GM23338 (cell line): ENCODE measurements at regions not wholly inside any gene's neighbourhood (a gene's known extent, or its start where the extent isn't known, plus 50 kb on each side); places are given as distances from the start of the nearest gene placed in this dataset.

Experiments used
- ATAC-seq: fragments of 200-7000 bp; cut with Tn5 transposase; 3 replicates; pipeline ENCODE4 v1.9.1; 2020
- DNase-seq: peaks from one replicate; pipeline ENCODE4 v3.0.0-alpha.2; 2015; ENCODE audit warnings: low spot score
- H2AFZ ChIP-seq: fragments of 200-600 bp; sonication (generic); 2 replicates; pipeline ENCODE4 v1.8.0; 2016; ENCODE audit warnings: antibody characterized with exemption, mild to moderate bottlenecking, moderate library complexity
- H3F3A ChIP-seq: fragments of 200-600 bp; sonication (generic); replicated peaks from 2 replicates; pipeline ENCODE4 v1.8.0; 2017; ENCODE audit warnings: antibody characterized with exemption, mixed run types, low read depth
- H3K27ac ChIP-seq: fragments of 200-600 bp; sonication (generic); 2 replicates; pipeline ENCODE4 v1.6.1; 2016; ENCODE audit warnings: low read depth
- H3K27me3 ChIP-seq: fragments of 200-600 bp; sonication (generic); 2 replicates; pipeline ENCODE4 v1.8.0; 2016; ENCODE audit warnings: mild to moderate bottlenecking, mixed run types, moderate library complexity; ENCODE audit not compliant: insufficient read depth
- H3K36me3 ChIP-seq: fragments of 200-600 bp; sonication (generic); 2 replicates; pipeline ENCODE4 v1.8.0; 2016; ENCODE audit warnings: mild to moderate bottlenecking; ENCODE audit not compliant: insufficient read depth
- H3K4me1 ChIP-seq: fragments of 200-600 bp; sonication (generic); 2 replicates; pipeline ENCODE4 v1.8.0; 2016; ENCODE audit warnings: mild to moderate bottlenecking, moderate library complexity; ENCODE audit not compliant: insufficient read depth
- H3K4me2 ChIP-seq: fragments of 200-600 bp; sonication (generic); 2 replicates; pipeline ENCODE4 v1.7.1; 2017; ENCODE audit warnings: mixed run types
- H3K4me3 ChIP-seq: fragments of 200-600 bp; sonication (generic); 2 replicates; pipeline ENCODE4 v1.6.1; 2016; ENCODE audit warnings: mixed run types
- H3K79me2 ChIP-seq: fragments of 200-600 bp; sonication (generic); replicated peaks from 2 replicates; pipeline ENCODE4 v1.8.0; 2017; ENCODE audit warnings: mild to moderate bottlenecking; ENCODE audit not compliant: insufficient read depth
- H3K9me2 ChIP-seq: fragments of 200-600 bp; sonication (generic); 2 replicates; pipeline ENCODE4 v1.8.0; 2017; ENCODE audit not compliant: insufficient read depth
- H4K20me1 ChIP-seq: fragments of 200-600 bp; sonication (generic); replicated peaks from 2 replicates; pipeline ENCODE4 v1.8.0; 2017; ENCODE audit warnings: mild to moderate bottlenecking; ENCODE audit not compliant: insufficient read depth
- H3K27ac Mint-ChIP-seq: 2 replicates; pipeline ENCODE4 v1.8.0; 2020; ENCODE audit warnings: inconsistent platforms, mild to moderate bottlenecking, moderate library complexity, mixed read lengths
- H3K27me3 Mint-ChIP-seq: 3 replicates; pipeline ENCODE4 v1.8.0; 2022; ENCODE audit warnings: low read depth, mild to moderate bottlenecking, moderate library complexity, mixed read lengths, inconsistent platforms; ENCODE audit not compliant: insufficient read depth, poor library complexity
- H3K36me3 Mint-ChIP-seq: 3 replicates; pipeline ENCODE4 v1.8.0; 2021; ENCODE audit warnings: low read depth, mild to moderate bottlenecking, inconsistent platforms, moderate library complexity, mixed read lengths
- H3K4me1 Mint-ChIP-seq: 3 replicates; pipeline ENCODE4 v1.8.0; 2020; ENCODE audit warnings: mild to moderate bottlenecking, inconsistent platforms, mixed read lengths
- H3K4me3 Mint-ChIP-seq: 3 replicates; pipeline ENCODE4 v1.8.0; 2021; ENCODE audit warnings: moderate library complexity, mild to moderate bottlenecking, inconsistent platforms, mixed read lengths
- H3K9me3 Mint-ChIP-seq: 3 replicates; pipeline ENCODE4 v1.8.0; 2020; ENCODE audit warnings: moderate library complexity, mild to moderate bottlenecking, inconsistent platforms, mixed read lengths
- EZH2 ChIP-seq: fragments of 200-600 bp; sonication (generic); IDR thresholded peaks from one replicate; pipeline ENCODE4 v1.8.0; 2017; ENCODE audit warnings: antibody characterized with exemption, mild to moderate bottlenecking, low read depth; ENCODE audit not compliant: unreplicated experiment
- EZH2phosphoT487 ChIP-seq: fragments of 200-600 bp; sonication (generic); IDR thresholded peaks from one replicate; pipeline ENCODE4 v1.8.1; 2018; ENCODE audit warnings: antibody characterized with exemption; ENCODE audit not compliant: unreplicated experiment
- NANOG ChIP-seq: IDR thresholded peaks from 2 replicates; pipeline ENCODE4 v1.6.1; 2016; ENCODE audit warnings: antibody characterized with exemption, borderline replicate concordance
- STAT1 ChIP-seq: IDR thresholded peaks from one replicate; pipeline ENCODE4 v1.6.1; 2016; ENCODE audit warnings: antibody characterized with exemption; ENCODE audit not compliant: unreplicated experiment
- ZNF114 ChIP-seq: fragments of 250-450 bp; sonication (Bioruptor Pico); IDR thresholded peaks from 2 replicates; pipeline ENCODE4 v1.5.0; 2020; ENCODE audit warnings: mild to moderate bottlenecking, moderate library complexity
- ZNF331 ChIP-seq: fragments of 250-450 bp; sonication (Bioruptor Pico); IDR thresholded peaks from 2 replicates; pipeline ENCODE4 v1.5.0; 2020; ENCODE audit warnings: low read depth, mild to moderate bottlenecking, moderate library complexity
- TF ChIP-seq, protein P1 (sequence below): fragments of 250-450 bp; sonication (Bioruptor Pico); IDR thresholded peaks from 2 replicates; pipeline ENCODE4 v1.5.0; 2020; ENCODE audit warnings: mild to moderate bottlenecking, moderate library complexity

DNA sequence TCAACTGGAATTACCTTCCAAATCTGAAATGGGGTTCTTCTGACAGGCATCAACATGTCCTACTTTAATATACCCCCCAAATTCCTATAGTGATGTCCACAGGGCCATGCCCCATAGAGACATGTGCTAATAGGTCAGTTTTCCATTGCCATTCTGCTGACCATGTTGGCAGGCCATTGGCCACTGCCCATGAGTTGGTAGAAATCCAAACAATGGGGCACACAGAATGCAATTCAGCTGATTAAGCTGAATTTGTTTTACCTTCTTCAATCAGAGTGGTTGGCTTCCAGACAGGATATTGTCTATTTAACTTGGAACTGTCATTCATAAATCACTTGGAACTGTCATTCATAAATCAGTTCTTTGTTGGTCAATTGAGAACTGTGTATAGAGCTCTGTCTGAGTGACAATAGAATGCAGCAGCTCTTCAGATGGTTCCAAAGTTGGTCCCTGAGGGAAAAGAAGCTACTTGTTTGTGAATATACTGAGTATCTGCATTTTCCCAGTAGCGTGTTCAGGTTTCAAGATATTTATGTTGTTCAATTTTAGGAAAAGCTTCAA is 336.9 kb downstream of the DRD1 start:
- no peaks in the 10 kb centered on the region for H3K79me2 ChIP-seq
- Mint-ChIP-seq H3K27me3 (no peaks in the 10 kb centered on the region), H3K9me3 (peaks cover 20% of the 10 kb centered on the region), H3K4me3 (no peak overlapping the region), H3K36me3 (peaks cover 11% of the 10 kb centered on the region; the same call in 2 of the 3 replicates), H3K27ac (no peak overlapping the region), H3K4me1 (no peaks in the 10 kb centered on the region)
- H2AFZ ChIP-seq = no peak overlapping the region
- no peaks in the 10 kb centered on the region for H3K36me3 ChIP-seq
- TF ChIP-seq, protein P1, sequence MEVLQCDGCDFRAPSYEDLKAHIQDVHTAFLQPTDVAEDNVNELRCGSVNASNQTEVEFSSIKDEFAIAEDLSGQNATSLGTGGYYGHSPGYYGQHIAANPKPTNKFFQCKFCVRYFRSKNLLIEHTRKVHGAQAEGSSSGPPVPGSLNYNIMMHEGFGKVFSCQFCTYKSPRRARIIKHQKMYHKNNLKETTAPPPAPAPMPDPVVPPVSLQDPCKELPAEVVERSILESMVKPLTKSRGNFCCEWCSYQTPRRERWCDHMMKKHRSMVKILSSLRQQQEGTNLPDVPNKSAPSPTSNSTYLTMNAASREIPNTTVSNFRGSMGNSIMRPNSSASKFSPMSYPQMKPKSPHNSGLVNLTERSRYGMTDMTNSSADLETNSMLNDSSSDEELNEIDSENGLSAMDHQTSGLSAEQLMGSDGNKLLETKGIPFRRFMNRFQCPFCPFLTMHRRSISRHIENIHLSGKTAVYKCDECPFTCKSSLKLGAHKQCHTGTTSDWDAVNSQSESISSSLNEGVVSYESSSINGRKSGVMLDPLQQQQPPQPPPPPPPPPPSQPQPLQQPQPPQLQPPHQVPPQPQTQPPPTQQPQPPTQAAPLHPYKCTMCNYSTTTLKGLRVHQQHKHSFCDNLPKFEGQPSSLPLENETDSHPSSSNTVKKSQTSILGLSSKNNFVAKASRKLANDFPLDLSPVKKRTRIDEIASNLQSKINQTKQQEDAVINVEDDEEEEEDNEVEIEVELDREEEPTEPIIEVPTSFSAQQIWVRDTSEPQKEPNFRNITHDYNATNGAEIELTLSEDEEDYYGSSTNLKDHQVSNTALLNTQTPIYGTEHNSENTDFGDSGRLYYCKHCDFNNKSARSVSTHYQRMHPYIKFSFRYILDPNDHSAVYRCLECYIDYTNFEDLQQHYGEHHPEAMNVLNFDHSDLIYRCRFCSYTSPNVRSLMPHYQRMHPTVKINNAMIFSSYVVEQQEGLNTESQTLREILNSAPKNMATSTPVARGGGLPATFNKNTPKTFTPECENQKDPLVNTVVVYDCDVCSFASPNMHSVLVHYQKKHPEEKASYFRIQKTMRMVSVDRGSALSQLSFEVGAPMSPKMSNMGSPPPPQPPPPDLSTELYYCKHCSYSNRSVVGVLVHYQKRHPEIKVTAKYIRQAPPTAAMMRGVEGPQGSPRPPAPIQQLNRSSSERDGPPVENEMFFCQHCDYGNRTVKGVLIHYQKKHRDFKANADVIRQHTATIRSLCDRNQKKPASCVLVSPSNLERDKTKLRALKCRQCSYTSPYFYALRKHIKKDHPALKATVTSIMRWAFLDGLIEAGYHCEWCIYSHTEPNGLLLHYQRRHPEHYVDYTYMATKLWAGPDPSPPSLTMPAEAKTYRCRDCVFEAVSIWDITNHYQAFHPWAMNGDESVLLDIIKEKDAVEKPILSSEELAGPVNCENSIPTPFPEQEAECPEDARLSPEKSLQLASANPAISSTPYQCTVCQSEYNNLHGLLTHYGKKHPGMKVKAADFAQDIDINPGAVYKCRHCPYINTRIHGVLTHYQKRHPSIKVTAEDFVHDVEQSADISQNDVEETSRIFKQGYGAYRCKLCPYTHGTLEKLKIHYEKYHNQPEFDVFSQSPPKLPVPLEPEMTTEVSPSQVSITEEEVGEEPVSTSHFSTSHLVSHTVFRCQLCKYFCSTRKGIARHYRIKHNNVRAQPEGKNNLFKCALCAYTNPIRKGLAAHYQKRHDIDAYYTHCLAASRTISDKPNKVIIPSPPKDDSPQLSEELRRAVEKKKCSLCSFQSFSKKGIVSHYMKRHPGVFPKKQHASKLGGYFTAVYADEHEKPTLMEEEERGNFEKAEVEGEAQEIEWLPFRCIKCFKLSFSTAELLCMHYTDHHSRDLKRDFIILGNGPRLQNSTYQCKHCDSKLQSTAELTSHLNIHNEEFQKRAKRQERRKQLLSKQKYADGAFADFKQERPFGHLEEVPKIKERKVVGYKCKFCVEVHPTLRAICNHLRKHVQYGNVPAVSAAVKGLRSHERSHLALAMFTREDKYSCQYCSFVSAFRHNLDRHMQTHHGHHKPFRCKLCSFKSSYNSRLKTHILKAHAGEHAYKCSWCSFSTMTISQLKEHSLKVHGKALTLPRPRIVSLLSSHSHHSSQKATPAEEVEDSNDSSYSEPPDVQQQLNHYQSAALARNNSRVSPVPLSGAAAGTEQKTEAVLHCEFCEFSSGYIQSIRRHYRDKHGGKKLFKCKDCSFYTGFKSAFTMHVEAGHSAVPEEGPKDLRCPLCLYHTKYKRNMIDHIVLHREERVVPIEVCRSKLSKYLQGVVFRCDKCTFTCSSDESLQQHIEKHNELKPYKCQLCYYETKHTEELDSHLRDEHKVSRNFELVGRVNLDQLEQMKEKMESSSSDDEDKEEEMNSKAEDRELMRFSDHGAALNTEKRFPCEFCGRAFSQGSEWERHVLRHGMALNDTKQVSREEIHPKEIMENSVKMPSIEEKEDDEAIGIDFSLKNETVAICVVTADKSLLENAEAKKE (CRISPR knock-in tag) = no peak
- TF ChIP-seq ZNF331 (CRISPR knock-in tag) = no peak
- no peak for TF ChIP-seq NANOG
- no peak for TF ChIP-seq EZH2
- TF ChIP-seq ZNF114 = no peak
- no peaks in the 10 kb centered on the region for H3K27me3 ChIP-seq
- no peak for DNase-seq
- no peak overlapping the region for H3K27ac ChIP-seq
- H3K4me3 ChIP-seq = no peak overlapping the region
- H3F3A ChIP-seq = no peaks in the 10 kb centered on the region
- peaks cover 3% of the 10 kb centered on the region for H3K9me2 ChIP-seq
- no peak overlapping the region for H3K4me2 ChIP-seq
- ATAC-seq = no peak
- no peaks in the 10 kb centered on the region for H3K4me1 ChIP-seq
- H4K20me1 ChIP-seq = no peaks in the 10 kb centered on the region

DNA sequence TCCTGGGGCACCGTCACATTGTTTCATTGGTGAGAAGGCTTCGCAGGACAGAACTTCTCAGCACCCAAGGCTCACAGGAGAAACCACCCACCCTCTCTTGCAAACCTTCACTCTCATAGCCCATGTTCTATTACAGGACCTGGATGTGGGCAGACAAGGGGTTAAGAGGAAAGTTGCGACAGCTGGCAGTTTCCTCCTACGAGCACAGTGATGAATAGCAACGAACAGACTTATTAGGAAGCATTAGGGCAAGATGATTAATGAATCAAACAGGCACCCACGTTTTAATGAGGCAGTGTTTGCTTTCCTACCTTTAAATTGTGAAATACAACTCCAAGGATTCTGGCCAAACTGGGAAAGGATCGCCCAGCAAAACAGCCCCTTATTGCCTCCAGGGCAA is 339.3 kb downstream of the DRD1 start:
- Mint-ChIP-seq H3K4me3 (no peak overlapping the region), H3K9me3 (peaks cover 13% of the 10 kb centered on the region), H3K27me3 (no peaks in the 10 kb centered on the region), H3K27ac (no peak overlapping the region), H3K4me1 (no peaks in the 10 kb centered on the region), H3K36me3 (peaks cover 8% of the 10 kb centered on the region; the same call in 2 of the 3 replicates)
- no peaks in the 10 kb centered on the region for H3K36me3 ChIP-seq
- no peak overlapping the region for H3K4me3 ChIP-seq
- H4K20me1 ChIP-seq = no peaks in the 10 kb centered on the region
- H3K79me2 ChIP-seq = no peaks in the 10 kb centered on the region
- peaks cover 6% of the 10 kb centered on the region for H3K9me2 ChIP-seq
- H3F3A ChIP-seq = no peaks in the 10 kb centered on the region
- DNase-seq (no peak), ATAC-seq (no peak)
- H2AFZ ChIP-seq = no peak overlapping the region
- no peak overlapping the region for H3K27ac ChIP-seq
- H3K4me2 ChIP-seq = no peak overlapping the region
- H3K27me3 ChIP-seq = no peaks in the 10 kb centered on the region
- no peaks in the 10 kb centered on the region for H3K4me1 ChIP-seq
- TF ChIP-seq EZH2phosphoT487 (no peak), STAT1 (no peak)
- TF ChIP-seq, protein P1 (CRISPR knock-in tag) = no peak
